ENCODE measurements at regions not wholly inside any gene's neighbourhood (a gene's known extent, or its start where the extent isn't known, plus 50 kb on each side); places are given as distances from the start of the nearest gene placed in this dataset.
"Not testable (repeated sequence)": the region's sequence is repeated elsewhere in the genome, so short reads cannot be mapped to it uniquely, and the experiment has no call there.

DNA sequence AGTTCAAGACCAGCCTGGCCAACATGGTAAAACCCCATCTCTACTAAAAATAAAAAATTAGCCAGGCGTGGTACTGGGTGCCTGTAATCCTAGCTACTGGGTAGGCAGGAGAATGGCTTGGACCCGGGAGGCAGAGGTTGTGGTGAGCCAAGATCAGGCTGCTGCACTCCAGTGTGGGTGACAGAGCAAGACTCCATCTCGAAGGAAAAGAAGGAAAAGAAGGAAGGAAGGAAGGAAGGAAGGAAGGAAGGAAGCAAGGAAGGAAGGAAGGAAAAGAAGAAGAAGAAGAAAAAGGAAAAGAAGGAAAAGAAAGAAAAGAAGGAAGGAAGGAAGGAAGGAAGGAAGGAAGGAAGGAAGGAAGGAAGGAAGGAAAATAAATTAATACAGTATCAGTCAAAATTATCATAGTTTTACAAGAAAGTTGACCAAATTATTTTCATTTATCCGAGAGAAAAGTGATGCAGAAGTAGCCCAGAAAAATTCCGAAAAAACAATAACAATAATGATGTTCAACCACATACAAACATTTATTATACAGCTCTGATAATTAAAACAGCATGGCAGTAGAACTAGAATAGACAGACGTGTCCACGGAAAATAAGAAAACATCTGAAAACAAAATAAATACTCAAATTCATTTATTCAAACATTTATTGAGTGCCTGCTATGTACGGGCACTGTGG, 292.4 kb upstream of the MKLN1 start:
- no peak for DNase-seq (ENCODE audit: low spot score)
- no peak overlapping the region for H3K27ac ChIP-seq
- H3K4me1 ChIP-seq (ENCODE audit: control insufficient read depth in 1 of 2, low read depth in 2 of 2): peaks cover 45 to 70% of the 10 kb centered on the region in 2 donors

DNA sequence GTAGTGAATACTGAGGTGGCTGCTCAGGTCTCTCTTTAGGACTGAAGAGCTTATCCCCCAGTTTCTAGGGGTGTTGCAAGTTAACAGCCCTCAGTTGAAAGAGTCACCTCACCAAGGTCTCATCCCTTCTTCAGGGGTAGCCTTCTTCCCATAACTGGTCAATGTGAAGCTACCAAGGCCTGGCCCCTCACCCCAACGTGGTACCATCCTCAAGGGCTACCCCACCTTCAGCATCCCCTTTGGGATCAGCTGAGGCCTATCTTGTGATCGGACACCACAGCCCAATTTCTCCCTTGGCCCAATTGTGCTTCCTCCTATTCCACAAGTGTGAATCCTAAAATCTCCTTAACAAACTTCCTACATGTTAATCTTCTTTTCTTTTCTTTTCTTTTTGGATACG, 289.5 kb upstream of the MKLN1 start:
- H3K4me3 ChIP-seq: no peak overlapping the region
- H3K36me3 ChIP-seq: peaks cover 4% of the 10 kb centered on the region
- TF ChIP-seq, protein P1, sequence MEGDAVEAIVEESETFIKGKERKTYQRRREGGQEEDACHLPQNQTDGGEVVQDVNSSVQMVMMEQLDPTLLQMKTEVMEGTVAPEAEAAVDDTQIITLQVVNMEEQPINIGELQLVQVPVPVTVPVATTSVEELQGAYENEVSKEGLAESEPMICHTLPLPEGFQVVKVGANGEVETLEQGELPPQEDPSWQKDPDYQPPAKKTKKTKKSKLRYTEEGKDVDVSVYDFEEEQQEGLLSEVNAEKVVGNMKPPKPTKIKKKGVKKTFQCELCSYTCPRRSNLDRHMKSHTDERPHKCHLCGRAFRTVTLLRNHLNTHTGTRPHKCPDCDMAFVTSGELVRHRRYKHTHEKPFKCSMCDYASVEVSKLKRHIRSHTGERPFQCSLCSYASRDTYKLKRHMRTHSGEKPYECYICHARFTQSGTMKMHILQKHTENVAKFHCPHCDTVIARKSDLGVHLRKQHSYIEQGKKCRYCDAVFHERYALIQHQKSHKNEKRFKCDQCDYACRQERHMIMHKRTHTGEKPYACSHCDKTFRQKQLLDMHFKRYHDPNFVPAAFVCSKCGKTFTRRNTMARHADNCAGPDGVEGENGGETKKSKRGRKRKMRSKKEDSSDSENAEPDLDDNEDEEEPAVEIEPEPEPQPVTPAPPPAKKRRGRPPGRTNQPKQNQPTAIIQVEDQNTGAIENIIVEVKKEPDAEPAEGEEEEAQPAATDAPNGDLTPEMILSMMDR (IDR thresholded peaks at IDR 0.05): no peak
- no peaks in the 10 kb centered on the region for H3K9me3 ChIP-seq
- H3K4me1 ChIP-seq (ENCODE audit: control insufficient read depth in 1 of 2, low read depth in 2 of 2): peaks cover 32 to 58% of the 10 kb centered on the region in 2 donors
- no peak for ATAC-seq (ENCODE audit: insufficient number of reproducible peaks, low FRiP score, low read depth)
- DNase-seq (ENCODE audit: low spot score): no peak
- H3K27me3 ChIP-seq (replicated peaks; ENCODE audit: insufficient read depth): no peaks in the 10 kb centered on the region
- no peak overlapping the region for H3K27ac ChIP-seq

More for the DNA sequence above, 292.4 kb upstream of the MKLN1 start:
- Histone ChIP-seq H3K9me3 (no peaks in the 10 kb centered on the region), H3K27me3 (replicated peaks; ENCODE audit: insufficient read depth) (no peaks in the 10 kb centered on the region), H3K36me3 (no peaks in the 10 kb centered on the region), H3K4me3 (no peak overlapping the region)
- no peak for ATAC-seq (ENCODE audit: insufficient number of reproducible peaks, low FRiP score, low read depth)
- TF ChIP-seq, protein P1 (IDR thresholded peaks at IDR 0.05): no peak

DNA sequence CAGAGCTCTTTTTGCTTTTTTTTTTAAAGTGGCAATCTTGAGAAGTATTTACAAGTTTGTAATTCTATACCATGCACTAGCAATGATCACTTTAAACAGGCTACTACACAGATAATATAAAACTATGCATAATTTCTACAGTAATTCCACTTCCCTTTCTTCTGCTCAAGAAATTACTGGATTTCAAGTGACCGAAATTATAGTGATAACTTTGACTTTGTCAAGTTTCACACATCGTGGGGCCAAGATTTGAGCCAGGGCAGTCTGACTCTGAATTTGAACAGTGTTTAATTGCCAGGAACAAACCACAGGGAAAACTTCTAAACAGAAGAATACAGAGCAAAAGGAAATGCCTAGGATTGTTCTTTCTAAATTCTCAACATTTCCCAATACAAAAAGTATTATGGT, 288.3 kb upstream of the MKLN1 start:
- Histone ChIP-seq H3K27me3 (replicated peaks; ENCODE audit: insufficient read depth) (no peaks in the 10 kb centered on the region), H3K36me3 (peaks cover 4% of the 10 kb centered on the region), H3K4me1 (ENCODE audit: control insufficient read depth in 1 of 2, low read depth in 2 of 2) (peaks cover 27 to 46% of the 10 kb centered on the region in 2 donors), H3K4me3 (no peak overlapping the region), H3K9me3 (no peaks in the 10 kb centered on the region), H3K27ac (no peak overlapping the region)
- ATAC-seq (ENCODE audit: insufficient number of reproducible peaks, low FRiP score, low read depth) (no peak), DNase-seq (ENCODE audit: low spot score) (no peak)
- TF ChIP-seq, protein P1 (IDR thresholded peaks at IDR 0.05): no peak

DNA sequence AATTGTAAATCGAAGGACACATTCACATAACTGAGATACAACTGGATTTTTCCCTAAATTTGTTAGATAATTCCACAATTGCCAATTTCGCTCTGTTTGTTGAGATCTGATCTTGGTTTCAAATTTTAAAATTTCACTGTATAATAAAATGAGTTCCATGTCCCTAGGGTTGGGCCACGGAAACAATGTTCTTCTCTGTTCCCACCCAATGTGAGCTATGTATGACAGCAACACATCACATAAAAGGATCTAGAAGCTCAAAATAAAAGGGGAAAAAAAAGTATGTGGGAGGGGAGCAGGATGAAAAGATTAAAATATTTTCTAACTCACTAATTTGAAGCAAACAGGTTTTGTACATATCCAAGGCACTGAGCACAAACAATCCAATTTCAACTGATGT, 287.8 kb upstream of the MKLN1 start:
- H3K36me3 ChIP-seq: peaks cover 4% of the 10 kb centered on the region
- no peak overlapping the region for H3K4me3 ChIP-seq
- no peaks in the 10 kb centered on the region for H3K9me3 ChIP-seq
- no peak overlapping the region for H3K27ac ChIP-seq
- TF ChIP-seq, protein P1 (IDR thresholded peaks at IDR 0.05): no peak
- peaks cover 25 to 41% of the 10 kb centered on the region in 2 donors for H3K4me1 ChIP-seq (ENCODE audit: control insufficient read depth in 1 of 2, low read depth in 2 of 2)
- H3K27me3 ChIP-seq (replicated peaks; ENCODE audit: insufficient read depth): no peaks in the 10 kb centered on the region
- ATAC-seq (ENCODE audit: insufficient number of reproducible peaks, low FRiP score, low read depth) (no peak), DNase-seq (ENCODE audit: low spot score) (no peak)

DNA sequence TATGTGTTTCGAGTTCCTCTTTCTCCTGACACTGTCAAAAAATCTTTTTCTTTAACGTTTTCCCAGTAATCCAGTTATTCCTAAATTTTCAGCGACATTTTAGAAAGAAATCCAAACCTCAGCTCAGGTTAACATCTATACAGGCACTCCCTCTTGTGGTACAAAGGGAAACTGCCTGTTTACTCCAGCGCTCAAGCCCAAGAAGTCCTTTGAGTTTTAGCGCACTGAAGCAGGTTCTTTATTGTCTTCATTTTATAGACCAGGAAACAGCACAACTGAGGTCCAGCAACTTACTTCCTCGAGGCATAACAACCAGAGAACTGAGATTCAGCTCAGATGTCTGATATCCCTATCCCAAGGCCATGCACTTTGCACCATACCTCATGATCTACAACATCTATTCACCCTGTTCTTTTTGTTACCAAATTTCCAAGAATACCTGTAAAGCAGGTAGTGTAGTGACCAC, 287.2 kb upstream of the MKLN1 start:
- H3K9me3 ChIP-seq: no peaks in the 10 kb centered on the region
- H3K27me3 ChIP-seq (replicated peaks; ENCODE audit: insufficient read depth): no peaks in the 10 kb centered on the region
- H3K27ac ChIP-seq: no peak overlapping the region
- peaks cover 25 to 35% of the 10 kb centered on the region in 2 donors for H3K4me1 ChIP-seq (ENCODE audit: control insufficient read depth in 1 of 2, low read depth in 2 of 2)
- H3K4me3 ChIP-seq: no peak overlapping the region
- DNase-seq (ENCODE audit: low spot score) (peak; percentile 24), ATAC-seq (ENCODE audit: insufficient number of reproducible peaks, low FRiP score, low read depth) (peak; percentile 29)
- TF ChIP-seq, protein P1 (IDR thresholded peaks at IDR 0.05): peak; percentile 84
- H3K36me3 ChIP-seq: peaks cover 4% of the 10 kb centered on the region

DNA sequence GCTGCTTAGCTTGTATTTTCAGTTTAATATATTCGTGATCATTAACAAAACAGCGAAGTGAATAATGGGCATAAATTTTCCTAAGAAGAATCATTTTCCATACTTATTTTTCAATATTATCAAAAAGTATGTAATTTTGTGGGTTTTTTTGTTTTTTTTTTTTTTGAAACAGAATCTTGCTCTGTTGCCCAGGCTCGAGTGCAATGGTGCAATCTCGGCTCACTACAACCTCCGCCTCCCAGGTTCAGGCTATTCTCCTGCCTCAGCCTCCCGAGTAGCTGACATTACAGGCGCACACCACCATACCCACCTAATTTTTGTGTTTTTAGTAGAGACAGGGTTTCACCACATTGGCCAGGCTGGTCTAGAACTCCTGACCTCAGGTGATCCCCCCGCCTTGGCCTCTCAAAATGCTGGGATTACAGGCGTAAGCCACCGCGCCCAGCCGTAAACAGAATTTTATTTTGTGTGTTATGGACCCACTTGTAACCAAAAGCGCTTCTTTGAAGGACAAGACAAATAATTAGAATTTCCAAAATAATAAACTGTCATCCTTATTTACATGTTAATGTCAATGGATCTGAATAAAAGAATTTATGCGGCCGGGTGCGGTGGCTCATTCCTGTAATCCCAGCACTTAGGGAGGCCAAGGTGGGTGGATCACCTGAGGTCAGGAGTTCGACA, 286.5 kb upstream of the MKLN1 start:
- not testable (repeated sequence) for ATAC-seq (ENCODE audit: insufficient number of reproducible peaks, low FRiP score, low read depth); H3K4me3 ChIP-seq; H3K36me3 ChIP-seq; DNase-seq (ENCODE audit: low spot score); H3K27me3 ChIP-seq (replicated peaks; ENCODE audit: insufficient read depth); H3K9me3 ChIP-seq; H3K27ac ChIP-seq
- H3K4me1 ChIP-seq (ENCODE audit: control insufficient read depth in 1 of 2, low read depth in 2 of 2): peaks cover 25 to 35% of the 10 kb centered on the region in 2 donors

Data from thoracic aorta (tissue), 2 donors.